ENCODE measurements at regions not wholly inside any gene's neighbourhood (a gene's known extent, or its start where the extent isn't known, plus 50 kb on each side); places are given as distances from the start of the nearest gene placed in this dataset.
"Not testable (repeated sequence)": the region's sequence is repeated elsewhere in the genome, so short reads cannot be mapped to it uniquely, and the experiment has no call there.

GRCh38 chr18:25490316-25490715 lies 138.3 kb upstream of the ZNF521 start:
- DNase-seq (ENCODE audit: low read depth): no peak

- no peak for DNase-seq (ENCODE audit: low read depth)
Observed at GRCh38 chr18:25473008-25473407, 121.0 kb upstream of the ZNF521 start.

- not testable (repeated sequence) for DNase-seq (ENCODE audit: low read depth)
Observed at GRCh38 chr18:25470756-25471524, 119.0 kb upstream of the ZNF521 start.

- DNase-seq (ENCODE audit: low read depth): no peak
Observed at GRCh38 chr18:25470062-25470461, 118.1 kb upstream of the ZNF521 start.

GRCh38 chr18:25469489-25469888 lies 117.5 kb upstream of the ZNF521 start:
- no peak for DNase-seq (ENCODE audit: low read depth)

GRCh38 chr18:25467226-25467987 lies 115.4 kb upstream of the ZNF521 start:
- DNase-seq (ENCODE audit: low read depth): no peak

- DNase-seq (ENCODE audit: low read depth): no peak
Observed at GRCh38 chr18:25465152-25465732, 113.3 kb upstream of the ZNF521 start.

GRCh38 chr18:25464227-25464626 lies 112.3 kb upstream of the ZNF521 start:
- DNase-seq (ENCODE audit: low read depth): no peak

GRCh38 chr18:25463726-25464125 lies 111.8 kb upstream of the ZNF521 start:
- no peak for DNase-seq (ENCODE audit: low read depth)

GRCh38 chr18:25459814-25460213 lies 107.8 kb upstream of the ZNF521 start:
- no peak for DNase-seq (ENCODE audit: low read depth)

GRCh38 chr18:25457601-25458000 lies 105.6 kb upstream of the ZNF521 start:
- DNase-seq (ENCODE audit: low read depth): no peak

- DNase-seq (ENCODE audit: low read depth): no peak
Observed at GRCh38 chr18:25457126-25457525, 105.2 kb upstream of the ZNF521 start.

GRCh38 chr18:25456334-25457010 lies 104.5 kb upstream of the ZNF521 start:
- no peak for DNase-seq (ENCODE audit: low read depth)

GRCh38 chr18:25455646-25456045 lies 103.7 kb upstream of the ZNF521 start:
- DNase-seq (ENCODE audit: low read depth): no peak

- no peak for DNase-seq (ENCODE audit: low read depth)
Observed at GRCh38 chr18:25455159-25455558, 103.2 kb upstream of the ZNF521 start.

GRCh38 chr18:25454730-25455129 lies 102.8 kb upstream of the ZNF521 start:
- no peak for DNase-seq (ENCODE audit: low read depth)

- no peak for DNase-seq (ENCODE audit: low read depth)
Observed at GRCh38 chr18:25454270-25454659, 102.3 kb upstream of the ZNF521 start.

- no peak for DNase-seq (ENCODE audit: low read depth)
Observed at GRCh38 chr18:25453556-25454269, 101.7 kb upstream of the ZNF521 start.

GRCh38 chr18:25451077-25451658 lies 99.2 kb upstream of the ZNF521 start:
- no peak for DNase-seq (ENCODE audit: low read depth)

- DNase-seq (ENCODE audit: low read depth): no peak
Observed at GRCh38 chr18:25449046-25449445, 97.1 kb upstream of the ZNF521 start.

- no peak for DNase-seq (ENCODE audit: low read depth)
Observed at GRCh38 chr18:25446972-25447371, 95.0 kb upstream of the ZNF521 start.

Measured in T follicular helper cell (primary cell).